ENCODE measurements at regions not wholly inside any gene's neighbourhood (a gene's known extent, or its start where the extent isn't known, plus 50 kb on each side); places are given as distances from the start of the nearest gene placed in this dataset.

DNA sequence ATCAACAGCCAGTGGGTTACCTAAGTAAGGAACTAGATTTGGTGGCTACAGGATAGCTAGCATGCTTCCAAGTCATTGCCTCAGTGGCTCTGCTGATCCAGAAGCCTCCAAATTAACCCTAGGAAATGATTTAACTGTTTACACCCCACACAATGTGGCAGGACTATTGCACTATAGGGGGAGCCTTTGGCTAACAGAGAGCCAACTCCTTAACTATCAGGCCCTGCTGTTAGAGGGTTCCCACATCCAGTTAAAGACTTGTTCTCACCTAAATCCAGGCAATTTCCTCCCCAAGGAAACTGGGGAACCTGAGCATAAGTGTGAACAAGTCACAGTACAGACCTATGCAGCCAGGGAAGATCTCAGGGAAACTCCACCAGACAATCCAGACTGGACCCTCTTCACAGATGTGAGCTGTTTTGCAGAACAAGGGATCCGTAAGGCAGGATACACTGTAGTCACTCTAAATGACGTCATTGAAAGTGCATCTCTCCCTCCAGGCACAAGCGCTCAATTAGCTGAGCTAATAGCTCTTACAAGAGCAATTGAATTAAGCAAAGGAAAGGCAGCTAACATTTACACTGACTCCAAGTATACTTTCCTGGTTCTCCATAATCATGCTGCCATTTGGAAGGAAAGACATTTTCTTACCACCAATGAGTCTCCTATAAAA is 185.3 kb upstream of the SPOCK3 start:
- ChIA-PET POLR2A (no interaction called here), CTCF (ENCODE audit: low intra/inter-chr PET ratio, low total read pairs) (no interaction called here)
- no peak overlapping the region for H2AFZ ChIP-seq (ENCODE audit: low read length)
- in situ Hi-C loops (cut with HindIII; ENCODE audit: extremely low pct_ligation_motif_present, low pct_unique_long_range_greater_than_20kb) (no loop called here), intact Hi-C loops (cut with micrococcal nuclease; ENCODE audit: unreplicated experiment) (no loop called here)
- no peak overlapping the region for H3K9ac ChIP-seq (ENCODE audit: insufficient read depth, low read depth, low read length)
- no peaks in the 10 kb centered on the region for H3K27me3 ChIP-seq (ENCODE audit: control insufficient read depth in 1 of 2, insufficient read depth in 2 of 2, low read length in 2 of 2)
- no peak overlapping the region for H3K27ac ChIP-seq (ENCODE audit: extremely low read length, insufficient read depth, low read length)
- ATAC-seq: no peak
- H3K36me3 ChIP-seq (replicated peaks in 1 of 2; ENCODE audit: control insufficient read depth in 1 of 2, insufficient read depth in 2 of 2, low read length in 2 of 2): no peaks in the 10 kb centered on the region
- DNase-seq (ENCODE audit: low spot score): no peak
- H3K4me1 ChIP-seq (ENCODE audit: insufficient read depth, low read length): no peaks in the 10 kb centered on the region
- no peaks in the 10 kb centered on the region for H3K9me3 ChIP-seq (ENCODE audit: low read length)
- BruUV-seq (replicated peaks): no TSS peak
- no peak overlapping the region for H3K4me2 ChIP-seq (ENCODE audit: low read depth, low read length)
- H3K79me2 ChIP-seq (ENCODE audit: insufficient read depth, low read length): no peaks in the 10 kb centered on the region
- H4K20me1 ChIP-seq (ENCODE audit: insufficient read depth, low read length): no peaks in the 10 kb centered on the region
- no peak overlapping the region for H3K4me3 ChIP-seq (replicated peaks in 1 of 3; ENCODE audit: insufficient read depth in 1 of 3, low read depth in 2 of 3, low read length in 3 of 3)
- TF ChIP-seq ATF7 (IDR thresholded peaks at IDR 0.05): peak; percentile 97
- TF ChIP-seq ATF7 (CRISPR knock-in tag; IDR thresholded peaks at IDR 0.05): no peak
- TF ChIP-seq CREB1 (IDR thresholded peaks at IDR 0.05): peak; percentile 86
- TF ChIP-seq CREB1 (CRISPR knock-in tag; IDR thresholded peaks at IDR 0.05): no peak
- no peak for TF ChIP-seq ZNF33A (CRISPR knock-in tag; IDR thresholded peaks at IDR 0.05; ENCODE audit: borderline replicate concordance)
- 15% methylated on average over 3 of the region's 3 CpGs for whole genome bisulfite sequencing (ENCODE audit: low lambda C conversion rate)
- no peak for FAIRE-seq

DNA sequence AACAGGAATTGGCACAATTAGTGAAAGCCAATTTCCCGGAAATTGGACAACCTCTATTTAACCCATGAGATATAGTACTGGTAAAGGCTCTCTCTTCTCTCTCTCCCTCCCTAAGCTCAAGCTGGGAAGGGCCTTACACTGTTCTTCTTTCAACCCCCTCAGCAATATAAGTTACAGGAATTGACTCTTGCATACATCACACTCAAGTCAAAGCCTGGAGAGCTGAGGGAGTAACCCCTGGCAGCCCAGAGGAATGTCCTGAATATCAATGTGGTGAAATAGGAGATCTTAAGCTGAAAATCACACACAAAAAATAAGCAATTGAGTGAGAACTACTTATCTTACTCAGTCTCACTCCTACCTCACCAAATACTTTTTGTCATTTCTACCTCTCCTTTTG is 186.9 kb upstream of the SPOCK3 start:
- H3K9me3 ChIP-seq (ENCODE audit: low read length): no peaks in the 10 kb centered on the region
- POLR2A ChIA-PET: no interaction called here
- ATAC-seq: no peak

More for the DNA sequence above, 186.9 kb upstream of the SPOCK3 start:
- H3K27me3 ChIP-seq (ENCODE audit: control insufficient read depth in 1 of 2, insufficient read depth in 2 of 2, low read length in 2 of 2): no peaks in the 10 kb centered on the region
- 0% methylated on average over 1 of the region's 1 CpG for WGBS (ENCODE audit: low lambda C conversion rate)
- intact Hi-C loops (cut with micrococcal nuclease; ENCODE audit: unreplicated experiment) (no loop called here), in situ Hi-C loops (cut with HindIII; ENCODE audit: extremely low pct_ligation_motif_present, low pct_unique_long_range_greater_than_20kb) (no loop called here)
- no peak overlapping the region for H3K9ac ChIP-seq (ENCODE audit: insufficient read depth, low read depth, low read length)
- H3K79me2 ChIP-seq (ENCODE audit: insufficient read depth, low read length): no peaks in the 10 kb centered on the region
- no peaks in the 10 kb centered on the region for H3K4me1 ChIP-seq (ENCODE audit: insufficient read depth, low read length)
- no peaks in the 10 kb centered on the region for H4K20me1 ChIP-seq (ENCODE audit: insufficient read depth, low read length)
- H3K36me3 ChIP-seq (replicated peaks in 1 of 2; ENCODE audit: control insufficient read depth in 1 of 2, insufficient read depth in 2 of 2, low read length in 2 of 2): no peaks in the 10 kb centered on the region
- no peak overlapping the region for H3K4me2 ChIP-seq (ENCODE audit: low read depth, low read length)
- CTCF ChIA-PET (ENCODE audit: low intra/inter-chr PET ratio, low total read pairs): no interaction called here
- no peak for DNase-seq (ENCODE audit: low spot score)
- no peak for FAIRE-seq
- no peak overlapping the region for H2AFZ ChIP-seq (ENCODE audit: low read length)
- H3K27ac ChIP-seq (ENCODE audit: extremely low read length, insufficient read depth, low read length): no peak overlapping the region
- H3K4me3 ChIP-seq (replicated peaks in 1 of 3; ENCODE audit: insufficient read depth in 1 of 3, low read depth in 2 of 3, low read length in 3 of 3): no peak overlapping the region
- BruUV-seq (replicated peaks): no TSS peak
- no peak for TF ChIP-seq ARHGAP35 (CRISPR knock-in tag; IDR thresholded peaks at IDR 0.05; ENCODE audit: borderline replicate concordance)
- no peak for TF ChIP-seq ZNF552 (CRISPR knock-in tag; IDR thresholded peaks at IDR 0.05; ENCODE audit: borderline replicate concordance)
- TF ChIP-seq ZMYM4 (CRISPR knock-in tag; IDR thresholded peaks at IDR 0.05): no peak
- no peak for TF ChIP-seq NFE2 (CRISPR knock-in tag; IDR thresholded peaks at IDR 0.05)
- TF ChIP-seq ZNF367 (CRISPR knock-in tag; IDR thresholded peaks at IDR 0.05; ENCODE audit: borderline replicate concordance): no peak
- no peak for TF ChIP-seq RBAK (CRISPR knock-in tag; IDR thresholded peaks at IDR 0.05)

All from HepG2 (cell line).